ENCODE measurements at regions not wholly inside any gene's neighbourhood (a gene's known extent, or its start where the extent isn't known, plus 50 kb on each side); places are given as distances from the start of the nearest gene placed in this dataset.

DNA sequence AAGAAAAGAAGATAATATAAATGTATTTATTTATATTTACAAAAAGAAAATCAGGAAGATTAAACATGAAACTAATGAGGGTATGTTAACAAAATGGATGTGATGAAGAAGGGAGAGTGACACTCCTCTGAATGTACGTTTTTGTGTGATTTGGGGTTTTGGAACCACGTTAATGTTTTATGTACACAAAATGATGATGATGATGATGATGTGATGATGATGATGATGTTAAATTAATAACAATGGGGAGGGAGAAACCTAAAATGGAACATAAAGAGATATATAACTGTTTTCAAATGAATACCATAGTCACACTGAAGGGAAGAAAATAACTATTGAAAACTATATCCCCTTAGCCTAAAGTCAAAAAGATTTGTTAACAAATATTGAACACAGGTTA lies 143.1 kb downstream of the RCN1 start:
- Histone ChIP-seq H3K4me1 (ENCODE audit: control insufficient read depth in 4 of 4, insufficient read depth in 4 of 4, low read length in 3 of 4) (no peaks in the 10 kb centered on the region), H3K27ac (ENCODE audit: low read depth in 1 of 2, low read length in 2 of 2) (no peak overlapping the region), H3K4me3 (ENCODE audit: low read depth in 1 of 3, low read length in 3 of 3) (no peak overlapping the region), H3K27me3 (ENCODE audit: control insufficient read depth in 4 of 4, insufficient read depth in 4 of 4, low read length in 3 of 4) (peaks cover 0 to 4% (median 0%) of the 10 kb centered on the region in 4 donors), H3K36me3 (ENCODE audit: control insufficient read depth in 4 of 4, insufficient read depth in 3 of 4, low read depth in 1 of 4, low read length in 3 of 4) (no peaks in the 10 kb centered on the region), H3K9me3 (ENCODE audit: control insufficient read depth in 4 of 4, low read length in 3 of 4) (no peaks in the 10 kb centered on the region), H3K9ac (ENCODE audit: low read depth in 1 of 2, low read length in 2 of 2) (no peak overlapping the region)
- DNase-seq (ENCODE audit: low spot score), result no peak
- TF ChIP-seq JUND (IDR thresholded peaks at IDR 0.05), result no peak
- TF ChIP-seq, protein P1, sequence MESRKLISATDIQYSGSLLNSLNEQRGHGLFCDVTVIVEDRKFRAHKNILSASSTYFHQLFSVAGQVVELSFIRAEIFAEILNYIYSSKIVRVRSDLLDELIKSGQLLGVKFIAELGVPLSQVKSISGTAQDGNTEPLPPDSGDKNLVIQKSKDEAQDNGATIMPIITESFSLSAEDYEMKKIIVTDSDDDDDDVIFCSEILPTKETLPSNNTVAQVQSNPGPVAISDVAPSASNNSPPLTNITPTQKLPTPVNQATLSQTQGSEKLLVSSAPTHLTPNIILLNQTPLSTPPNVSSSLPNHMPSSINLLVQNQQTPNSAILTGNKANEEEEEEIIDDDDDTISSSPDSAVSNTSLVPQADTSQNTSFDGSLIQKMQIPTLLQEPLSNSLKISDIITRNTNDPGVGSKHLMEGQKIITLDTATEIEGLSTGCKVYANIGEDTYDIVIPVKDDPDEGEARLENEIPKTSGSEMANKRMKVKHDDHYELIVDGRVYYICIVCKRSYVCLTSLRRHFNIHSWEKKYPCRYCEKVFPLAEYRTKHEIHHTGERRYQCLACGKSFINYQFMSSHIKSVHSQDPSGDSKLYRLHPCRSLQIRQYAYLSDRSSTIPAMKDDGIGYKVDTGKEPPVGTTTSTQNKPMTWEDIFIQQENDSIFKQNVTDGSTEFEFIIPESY (IDR thresholded peaks at IDR 0.05), result no peak
- TF ChIP-seq, protein P2, sequence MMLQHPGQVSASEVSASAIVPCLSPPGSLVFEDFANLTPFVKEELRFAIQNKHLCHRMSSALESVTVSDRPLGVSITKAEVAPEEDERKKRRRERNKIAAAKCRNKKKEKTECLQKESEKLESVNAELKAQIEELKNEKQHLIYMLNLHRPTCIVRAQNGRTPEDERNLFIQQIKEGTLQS (IDR thresholded peaks at IDR 0.05), result no peak
- no peak for TF ChIP-seq SP1 (IDR thresholded peaks at IDR 0.05)
- TF ChIP-seq HNF4A (conservative IDR thresholded peaks at IDR 0.05), result no peak
- TF ChIP-seq TAF1 (conservative IDR thresholded peaks at IDR 0.05), result no peak
- no peak for TF ChIP-seq YY1 (IDR thresholded peaks at IDR 0.05)
- TF ChIP-seq, protein P3, sequence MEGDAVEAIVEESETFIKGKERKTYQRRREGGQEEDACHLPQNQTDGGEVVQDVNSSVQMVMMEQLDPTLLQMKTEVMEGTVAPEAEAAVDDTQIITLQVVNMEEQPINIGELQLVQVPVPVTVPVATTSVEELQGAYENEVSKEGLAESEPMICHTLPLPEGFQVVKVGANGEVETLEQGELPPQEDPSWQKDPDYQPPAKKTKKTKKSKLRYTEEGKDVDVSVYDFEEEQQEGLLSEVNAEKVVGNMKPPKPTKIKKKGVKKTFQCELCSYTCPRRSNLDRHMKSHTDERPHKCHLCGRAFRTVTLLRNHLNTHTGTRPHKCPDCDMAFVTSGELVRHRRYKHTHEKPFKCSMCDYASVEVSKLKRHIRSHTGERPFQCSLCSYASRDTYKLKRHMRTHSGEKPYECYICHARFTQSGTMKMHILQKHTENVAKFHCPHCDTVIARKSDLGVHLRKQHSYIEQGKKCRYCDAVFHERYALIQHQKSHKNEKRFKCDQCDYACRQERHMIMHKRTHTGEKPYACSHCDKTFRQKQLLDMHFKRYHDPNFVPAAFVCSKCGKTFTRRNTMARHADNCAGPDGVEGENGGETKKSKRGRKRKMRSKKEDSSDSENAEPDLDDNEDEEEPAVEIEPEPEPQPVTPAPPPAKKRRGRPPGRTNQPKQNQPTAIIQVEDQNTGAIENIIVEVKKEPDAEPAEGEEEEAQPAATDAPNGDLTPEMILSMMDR (IDR thresholded peaks at IDR 0.05; ENCODE audit: low read depth, low read length, missing input control), result no peak
- TF ChIP-seq RXRA (IDR thresholded peaks at IDR 0.05), result no peak
- WGBS, result 2% methylated on average over 2 of the region's 2 CpGs

DNA sequence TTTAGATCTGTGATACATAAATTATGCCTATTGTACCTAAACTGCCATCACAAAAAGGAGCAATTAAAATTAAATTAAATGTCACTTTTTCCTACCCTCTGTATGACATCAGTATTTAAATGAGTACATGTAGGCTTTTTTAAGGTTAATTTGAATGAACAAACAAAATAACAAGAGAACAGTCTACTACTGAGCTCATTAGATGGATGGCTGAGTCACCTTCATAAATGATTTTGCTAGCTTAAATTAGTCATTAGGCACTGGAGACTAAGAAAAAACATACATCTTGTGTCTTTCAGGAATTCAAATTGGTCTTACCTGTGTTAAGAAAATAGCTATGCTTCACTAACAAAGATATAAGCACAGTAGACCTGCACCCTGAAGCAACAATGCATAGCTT lies 153.6 kb downstream of the RCN1 start:
- Histone ChIP-seq H3K27me3 (ENCODE audit: control insufficient read depth in 4 of 4, insufficient read depth in 4 of 4, low read length in 3 of 4) (peaks cover 0 to 2% (median 0%) of the 10 kb centered on the region in 4 donors), H3K4me3 (ENCODE audit: low read depth in 1 of 3, low read length in 3 of 3) (no peak overlapping the region), H3K27ac (ENCODE audit: low read depth in 1 of 2, low read length in 2 of 2) (no peak overlapping the region), H3K9ac (ENCODE audit: low read depth in 1 of 2, low read length in 2 of 2) (no peak overlapping the region), H3K4me1 (ENCODE audit: control insufficient read depth in 4 of 4, insufficient read depth in 4 of 4, low read length in 3 of 4) (no peaks in the 10 kb centered on the region), H3K36me3 (ENCODE audit: control insufficient read depth in 4 of 4, insufficient read depth in 3 of 4, low read depth in 1 of 4, low read length in 3 of 4) (no peaks in the 10 kb centered on the region), H3K9me3 (ENCODE audit: control insufficient read depth in 4 of 4, low read length in 3 of 4) (no peaks in the 10 kb centered on the region)
- no peak for DNase-seq (ENCODE audit: low spot score)
- no peak for TF ChIP-seq NR2F2 (IDR thresholded peaks at IDR 0.05)
- TF ChIP-seq, protein P3 (IDR thresholded peaks at IDR 0.05; ENCODE audit: low read depth, low read length, missing input control), result no peak
- no peak for TF ChIP-seq GABPA (IDR thresholded peaks at IDR 0.05 in 1 of 2, conservative IDR thresholded peaks at IDR 0.05 in 1 of 2)
- no peak for TF ChIP-seq FOXA2 (IDR thresholded peaks at IDR 0.05)
- no peak for TF ChIP-seq YY1 (IDR thresholded peaks at IDR 0.05)
- no peak for TF ChIP-seq RAD21 (IDR thresholded peaks at IDR 0.05)
- no peak for TF ChIP-seq EGR1 (IDR thresholded peaks at IDR 0.05; ENCODE audit: low read depth in 2 of 2)
- TF ChIP-seq HNF4A (conservative IDR thresholded peaks at IDR 0.05), result no peak
- no peak for TF ChIP-seq FOXA1 (IDR thresholded peaks at IDR 0.05)
- TF ChIP-seq TAF1 (conservative IDR thresholded peaks at IDR 0.05), result no peak
- TF ChIP-seq JUND (IDR thresholded peaks at IDR 0.05), result no peak
- no peak for TF ChIP-seq HNF4G (IDR thresholded peaks at IDR 0.05)
- TF ChIP-seq SP1 (IDR thresholded peaks at IDR 0.05), result no peak
- TF ChIP-seq RXRA (IDR thresholded peaks at IDR 0.05), result no peak
- TF ChIP-seq, protein P1 (IDR thresholded peaks at IDR 0.05), result no peak
- TF ChIP-seq, protein P4, sequence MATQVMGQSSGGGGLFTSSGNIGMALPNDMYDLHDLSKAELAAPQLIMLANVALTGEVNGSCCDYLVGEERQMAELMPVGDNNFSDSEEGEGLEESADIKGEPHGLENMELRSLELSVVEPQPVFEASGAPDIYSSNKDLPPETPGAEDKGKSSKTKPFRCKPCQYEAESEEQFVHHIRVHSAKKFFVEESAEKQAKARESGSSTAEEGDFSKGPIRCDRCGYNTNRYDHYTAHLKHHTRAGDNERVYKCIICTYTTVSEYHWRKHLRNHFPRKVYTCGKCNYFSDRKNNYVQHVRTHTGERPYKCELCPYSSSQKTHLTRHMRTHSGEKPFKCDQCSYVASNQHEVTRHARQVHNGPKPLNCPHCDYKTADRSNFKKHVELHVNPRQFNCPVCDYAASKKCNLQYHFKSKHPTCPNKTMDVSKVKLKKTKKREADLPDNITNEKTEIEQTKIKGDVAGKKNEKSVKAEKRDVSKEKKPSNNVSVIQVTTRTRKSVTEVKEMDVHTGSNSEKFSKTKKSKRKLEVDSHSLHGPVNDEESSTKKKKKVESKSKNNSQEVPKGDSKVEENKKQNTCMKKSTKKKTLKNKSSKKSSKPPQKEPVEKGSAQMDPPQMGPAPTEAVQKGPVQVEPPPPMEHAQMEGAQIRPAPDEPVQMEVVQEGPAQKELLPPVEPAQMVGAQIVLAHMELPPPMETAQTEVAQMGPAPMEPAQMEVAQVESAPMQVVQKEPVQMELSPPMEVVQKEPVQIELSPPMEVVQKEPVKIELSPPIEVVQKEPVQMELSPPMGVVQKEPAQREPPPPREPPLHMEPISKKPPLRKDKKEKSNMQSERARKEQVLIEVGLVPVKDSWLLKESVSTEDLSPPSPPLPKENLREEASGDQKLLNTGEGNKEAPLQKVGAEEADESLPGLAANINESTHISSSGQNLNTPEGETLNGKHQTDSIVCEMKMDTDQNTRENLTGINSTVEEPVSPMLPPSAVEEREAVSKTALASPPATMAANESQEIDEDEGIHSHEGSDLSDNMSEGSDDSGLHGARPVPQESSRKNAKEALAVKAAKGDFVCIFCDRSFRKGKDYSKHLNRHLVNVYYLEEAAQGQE (IDR thresholded peaks at IDR 0.05), result no peak

Data from liver (tissue), 8 donors.